ENCODE measurements at regions not wholly inside any gene's neighbourhood (a gene's known extent, or its start where the extent isn't known, plus 50 kb on each side); places are given as distances from the start of the nearest gene placed in this dataset.

GRCh38 chr20:12502443-12502842 is 506.3 kb upstream of the SPTLC3 start:
- TF ChIP-seq, protein P1, sequence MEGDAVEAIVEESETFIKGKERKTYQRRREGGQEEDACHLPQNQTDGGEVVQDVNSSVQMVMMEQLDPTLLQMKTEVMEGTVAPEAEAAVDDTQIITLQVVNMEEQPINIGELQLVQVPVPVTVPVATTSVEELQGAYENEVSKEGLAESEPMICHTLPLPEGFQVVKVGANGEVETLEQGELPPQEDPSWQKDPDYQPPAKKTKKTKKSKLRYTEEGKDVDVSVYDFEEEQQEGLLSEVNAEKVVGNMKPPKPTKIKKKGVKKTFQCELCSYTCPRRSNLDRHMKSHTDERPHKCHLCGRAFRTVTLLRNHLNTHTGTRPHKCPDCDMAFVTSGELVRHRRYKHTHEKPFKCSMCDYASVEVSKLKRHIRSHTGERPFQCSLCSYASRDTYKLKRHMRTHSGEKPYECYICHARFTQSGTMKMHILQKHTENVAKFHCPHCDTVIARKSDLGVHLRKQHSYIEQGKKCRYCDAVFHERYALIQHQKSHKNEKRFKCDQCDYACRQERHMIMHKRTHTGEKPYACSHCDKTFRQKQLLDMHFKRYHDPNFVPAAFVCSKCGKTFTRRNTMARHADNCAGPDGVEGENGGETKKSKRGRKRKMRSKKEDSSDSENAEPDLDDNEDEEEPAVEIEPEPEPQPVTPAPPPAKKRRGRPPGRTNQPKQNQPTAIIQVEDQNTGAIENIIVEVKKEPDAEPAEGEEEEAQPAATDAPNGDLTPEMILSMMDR (IDR thresholded peaks at IDR 0.05; ENCODE audit: insufficient read depth, low read length) = no peak
- no peak for TF ChIP-seq POLR2AphosphoS5 (IDR thresholded peaks at IDR 0.05; ENCODE audit: low read depth)

All from HL-60 (cell line).